Thymus (tissue), 11 donors: ENCODE measurements at regions not wholly inside any gene's neighbourhood (a gene's known extent, or its start where the extent isn't known, plus 50 kb on each side); places are given as distances from the start of the nearest gene placed in this dataset.
"Not testable (repeated sequence)": the region's sequence is repeated elsewhere in the genome, so short reads cannot be mapped to it uniquely, and the experiment has no call there.

Experiments used
- DNase-seq, 9 donors: peaks; one replicate each; pipeline ENCODE4 v3.0.0-alpha.2; 2013; ENCODE audit warnings: low spot score in 9 of 9, low read depth in 6 of 9, missing footprints in 1 of 9
- H3K27ac ChIP-seq, 2 donors: one replicate each; pipeline ENCODE4 v1.5.1; 2013; ENCODE audit warnings: control low read depth in 1 of 2, low read depth in 1 of 2, low read length in 1 of 2, mild to moderate bottlenecking in 1 of 2, moderate library complexity in 1 of 2
- H3K27me3 ChIP-seq, 2 donors: one replicate each; pipeline ENCODE4 v1.5.1; 2013; ENCODE audit warnings: low read length in 1 of 2; ENCODE audit not compliant: control insufficient read depth in 2 of 2, insufficient read depth in 1 of 2
- H3K36me3 ChIP-seq, 2 donors: one replicate each; pipeline ENCODE4 v1.5.1; 2013; ENCODE audit warnings: low read length in 1 of 2, mild to moderate bottlenecking in 1 of 2, moderate library complexity in 1 of 2; ENCODE audit not compliant: control insufficient read depth in 2 of 2, insufficient read depth in 2 of 2
- H3K4me1 ChIP-seq, 2 donors: one replicate each; pipeline ENCODE4 v1.5.1; 2013; ENCODE audit warnings: low read length in 2 of 2; ENCODE audit not compliant: control insufficient read depth in 2 of 2, insufficient read depth in 2 of 2
- H3K4me3 ChIP-seq, 2 donors: one replicate each; pipeline ENCODE4 v1.5.1; 2013; ENCODE audit warnings: low read length in 2 of 2, control low read depth in 1 of 2, mild to moderate bottlenecking in 1 of 2
- H3K9me3 ChIP-seq, 2 donors: one replicate each; pipeline ENCODE4 v1.5.1; 2013; ENCODE audit warnings: low read length in 1 of 2, mild to moderate bottlenecking in 1 of 2; ENCODE audit not compliant: control insufficient read depth in 2 of 2, insufficient read depth in 1 of 2
- WGBS: extraction: QIAGEN DNeasy Blood & Tissue Kit; methylation state at CpG from one replicate; pipeline ENCODE4 v1.1.7; 2013; 5-methylcytosine and 5-hydroxymethylcytosine counted together
- donor health status: healthy.

DNA sequence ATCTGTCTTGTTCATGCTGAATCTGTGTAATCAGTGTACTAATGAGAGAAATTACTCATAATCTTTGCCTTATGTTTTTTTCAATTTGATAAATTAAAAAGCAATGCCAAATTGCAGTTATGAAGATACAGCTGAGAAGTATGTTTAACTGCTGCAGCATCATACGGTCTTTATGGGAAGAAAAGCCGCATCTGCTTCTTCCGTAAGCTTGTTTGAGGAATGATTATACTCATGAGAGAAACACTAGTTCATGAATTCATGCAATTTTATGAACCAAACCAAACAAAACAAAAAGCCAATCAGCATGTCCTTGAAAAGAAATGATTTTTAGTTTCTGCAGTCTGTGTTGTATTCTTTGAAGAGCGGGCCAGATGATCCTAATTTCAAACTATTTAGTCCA is 275.9 kb upstream of the ARHGEF26 start:
- Histone ChIP-seq H3K9me3 (no peaks in the 10 kb centered on the region), H3K4me1 (no peaks in the 10 kb centered on the region), H3K27me3 (no peaks in the 10 kb centered on the region), H3K4me3 (no peak overlapping the region), H3K27ac (no peak overlapping the region), H3K36me3 (no peaks in the 10 kb centered on the region)
- no peak for DNase-seq
- WGBS, result 95% methylated on average over 4 of the region's 4 CpGs

DNA sequence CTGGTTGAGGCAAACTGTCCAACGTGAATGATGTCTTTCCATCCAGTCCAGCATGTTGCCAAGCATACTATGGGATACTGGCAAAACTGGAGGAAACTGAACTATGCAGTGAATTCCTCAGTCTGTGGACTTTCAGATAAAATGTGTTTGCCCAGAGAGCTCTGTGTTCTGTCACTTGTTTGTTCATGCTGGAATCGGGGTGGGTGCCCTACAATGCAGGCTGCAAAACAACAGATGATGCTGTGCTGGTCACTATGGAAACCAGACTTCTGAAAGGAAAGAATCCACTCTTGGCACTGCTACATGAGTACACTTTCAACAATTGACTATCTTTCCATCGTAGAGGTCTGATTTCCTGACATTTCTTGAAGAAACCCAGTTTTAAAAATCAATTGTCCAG is 272.5 kb upstream of the ARHGEF26 start:
- DNase-seq, result no peak
- no peaks in the 10 kb centered on the region for H3K36me3 ChIP-seq
- H3K27ac ChIP-seq, result no peak overlapping the region
- H3K4me1 ChIP-seq, result no peaks in the 10 kb centered on the region
- H3K9me3 ChIP-seq, result no peaks in the 10 kb centered on the region
- 93% methylated on average over 3 of the region's 3 CpGs for WGBS
- no peak overlapping the region for H3K4me3 ChIP-seq
- H3K27me3 ChIP-seq, result no peaks in the 10 kb centered on the region

- no peaks in the 10 kb centered on the region for H3K36me3 ChIP-seq
- H3K27ac ChIP-seq, result no peak overlapping the region
- 90% methylated on average over 2 of the region's 2 CpGs for WGBS
- no peak for DNase-seq
- no peaks in the 10 kb centered on the region for H3K4me1 ChIP-seq
- H3K4me3 ChIP-seq, result no peak overlapping the region
- no peaks in the 10 kb centered on the region for H3K9me3 ChIP-seq
- no peaks in the 10 kb centered on the region for H3K27me3 ChIP-seq
Observed at GRCh38 chr3:153852355-153852754, 268.8 kb upstream of the ARHGEF26 start.

DNA sequence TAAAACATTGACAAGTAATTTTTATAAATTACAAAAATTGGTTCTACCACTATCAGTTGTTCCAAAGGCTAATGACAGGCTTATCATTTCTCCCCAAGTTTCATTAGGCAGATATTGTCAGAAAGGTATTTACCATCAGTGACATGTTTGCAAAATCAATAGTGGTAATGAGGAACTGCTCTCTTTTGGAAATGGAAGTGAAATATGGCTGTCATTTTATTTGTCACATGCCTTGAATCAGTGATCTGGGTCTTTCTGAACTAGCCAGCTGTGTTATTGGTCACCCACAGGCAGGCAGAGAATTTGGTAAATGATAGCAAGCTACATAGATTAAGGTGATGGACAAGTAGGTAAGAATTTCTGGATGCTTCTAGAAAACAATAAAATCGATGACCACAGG is 268.0 kb upstream of the ARHGEF26 start:
- Histone ChIP-seq H3K9me3 (no peaks in the 10 kb centered on the region), H3K27ac (no peak overlapping the region), H3K4me1 (no peaks in the 10 kb centered on the region), H3K36me3 (no peaks in the 10 kb centered on the region), H3K4me3 (no peak overlapping the region), H3K27me3 (no peaks in the 10 kb centered on the region)
- DNase-seq, result no peak
- WGBS, result 89% methylated on average over 1 of the region's 1 CpG

DNA sequence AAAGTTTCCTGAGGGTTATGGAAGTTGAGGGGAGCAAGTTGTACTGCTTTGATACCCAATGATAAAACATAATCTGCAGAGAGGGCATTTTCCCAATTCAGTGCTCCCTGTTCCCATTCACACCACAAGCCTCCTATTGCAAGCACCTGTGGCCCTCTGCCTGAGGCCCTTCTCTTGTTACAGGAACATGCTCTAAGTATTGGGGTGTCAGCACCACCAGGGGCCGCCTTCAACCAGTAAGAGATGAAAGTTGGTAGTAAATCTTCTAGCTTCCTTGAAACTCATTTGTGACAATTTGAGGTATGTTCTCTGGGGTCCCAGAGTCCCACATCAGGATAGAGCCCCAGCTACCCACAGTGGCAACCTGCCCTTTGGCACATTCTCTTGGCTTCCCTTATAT is 265.4 kb upstream of the ARHGEF26 start:
- DNase-seq, result no peak
- WGBS, result 91% methylated on average over 1 of the region's 1 CpG
- H3K36me3 ChIP-seq, result no peaks in the 10 kb centered on the region
- no peaks in the 10 kb centered on the region for H3K4me1 ChIP-seq
- no peak overlapping the region for H3K27ac ChIP-seq
- H3K27me3 ChIP-seq, result no peaks in the 10 kb centered on the region
- no peak overlapping the region for H3K4me3 ChIP-seq
- H3K9me3 ChIP-seq, result no peaks in the 10 kb centered on the region

- Histone ChIP-seq H3K36me3 (no peaks in the 10 kb centered on the region), H3K27ac (no peak overlapping the region), H3K9me3 (no peaks in the 10 kb centered on the region), H3K4me1 (no peaks in the 10 kb centered on the region), H3K4me3 (no peak overlapping the region), H3K27me3 (no peaks in the 10 kb centered on the region)
- WGBS, result 95% methylated on average over 1 of the region's 1 CpG
- no peak for DNase-seq
Observed at GRCh38 chr3:153856932-153857331, 264.3 kb upstream of the ARHGEF26 start.

GRCh38 chr3:153864793-153865192 is 256.4 kb upstream of the ARHGEF26 start:
- no peak for DNase-seq
- Histone ChIP-seq H3K27ac (no peak overlapping the region), H3K9me3 (no peaks in the 10 kb centered on the region), H3K27me3 (no peaks in the 10 kb centered on the region), H3K36me3 (no peaks in the 10 kb centered on the region), H3K4me3 (no peak overlapping the region), H3K4me1 (no peaks in the 10 kb centered on the region)
- WGBS, result 86% methylated on average over 2 of the region's 2 CpGs

- Histone ChIP-seq H3K9me3 (no peaks in the 10 kb centered on the region), H3K36me3 (no peaks in the 10 kb centered on the region), H3K4me3 (no peak overlapping the region), H3K27me3 (no peaks in the 10 kb centered on the region), H3K27ac (no peak overlapping the region), H3K4me1 (no peaks in the 10 kb centered on the region)
- DNase-seq, result no peak
Observed at GRCh38 chr3:153866901-153867300, 254.3 kb upstream of the ARHGEF26 start.

DNA sequence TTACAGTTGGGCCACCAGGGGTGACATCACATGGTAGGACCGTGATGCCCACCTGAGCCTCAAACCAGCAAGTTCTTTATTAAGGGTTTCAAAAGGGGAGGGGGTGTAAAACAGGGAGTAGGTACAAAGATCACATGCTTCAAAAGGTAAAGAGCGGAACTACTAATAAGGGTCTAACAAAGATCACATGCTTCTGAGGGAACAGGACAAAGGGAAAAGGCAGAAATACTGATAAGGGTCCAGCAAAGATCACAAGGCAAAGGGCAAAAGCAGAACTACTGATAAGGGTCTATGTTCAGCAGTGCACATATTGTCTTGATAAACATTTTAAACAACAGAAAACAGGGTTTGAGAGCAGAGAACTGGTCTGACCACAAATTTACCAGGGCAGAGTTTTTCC is 246.8 kb upstream of the ARHGEF26 start:
- not testable (repeated sequence) for DNase-seq, H3K4me1 ChIP-seq, H3K9me3 ChIP-seq, H3K4me3 ChIP-seq, H3K27me3 ChIP-seq, H3K27ac ChIP-seq, H3K36me3 ChIP-seq
- WGBS, result 94% methylated on average over 2 of the region's 2 CpGs

GRCh38 chr3:153880493-153880892 is 240.7 kb upstream of the ARHGEF26 start:
- no peak for DNase-seq
- Histone ChIP-seq H3K9me3 (no peaks in the 10 kb centered on the region), H3K36me3 (no peaks in the 10 kb centered on the region), H3K27me3 (no peaks in the 10 kb centered on the region), H3K4me3 (no peak overlapping the region), H3K4me1 (no peaks in the 10 kb centered on the region), H3K27ac (no peak overlapping the region)
- 87% methylated on average over 2 of the region's 2 CpGs for WGBS
